KMS-11 (cell line): ENCODE measurements at regions not wholly inside any gene's neighbourhood (a gene's known extent, or its start where the extent isn't known, plus 50 kb on each side); places are given as distances from the start of the nearest gene placed in this dataset.

Experiments used
- H2AFZ ChIP-seq: fragments of 200-600 bp; sonication (generic); 2 replicates; pipeline ENCODE4 v1.6.1; 2016; ENCODE audit warnings: antibody characterized with exemption, mixed run types, low read depth
- H3K27ac ChIP-seq: fragments of 200-600 bp; sonication (generic); 2 replicates; pipeline ENCODE4 v1.6.1; 2016; ENCODE audit warnings: mild to moderate bottlenecking, mixed run types
- H3K27me3 ChIP-seq: fragments of 200-600 bp; sonication (generic); 2 replicates; pipeline ENCODE4 v1.6.1; 2017; ENCODE audit warnings: mild to moderate bottlenecking, low read depth, mixed run types, moderate library complexity; ENCODE audit not compliant: insufficient read depth
- H3K36me3 ChIP-seq: fragments of 200-600 bp; sonication (generic); 2 replicates; pipeline ENCODE4 v1.6.1; 2017; ENCODE audit warnings: mild to moderate bottlenecking, mixed run types; ENCODE audit not compliant: insufficient read depth
- H3K4me1 ChIP-seq: fragments of 200-600 bp; sonication (generic); 2 replicates; pipeline ENCODE4 v1.6.1; 2016; ENCODE audit warnings: mild to moderate bottlenecking, low read depth, mixed run types; ENCODE audit not compliant: poor library complexity, severe bottlenecking
- H3K4me2 ChIP-seq: fragments of 200-600 bp; sonication (generic); 2 replicates; pipeline ENCODE4 v1.7.0; 2016; ENCODE audit warnings: mild to moderate bottlenecking, mixed run types
- H3K4me3 ChIP-seq: fragments of 200-600 bp; sonication (generic); IDR thresholded peaks from 2 replicates; pipeline ENCODE4 v1.6.1; 2017; ENCODE audit warnings: low read depth, low read length, mixed read lengths; ENCODE audit not compliant: insufficient read depth
- H3K79me2 ChIP-seq: fragments of 200-600 bp; sonication (generic); 2 replicates; pipeline ENCODE4 v1.6.1; 2016; ENCODE audit warnings: low read depth, mixed run types; ENCODE audit not compliant: insufficient read depth
- H3K9ac ChIP-seq: fragments of 200-600 bp; sonication (generic); 2 replicates; pipeline ENCODE4 v1.6.1; 2016; ENCODE audit warnings: mild to moderate bottlenecking, mixed run types
- H4K20me1 ChIP-seq: fragments of 200-600 bp; sonication (generic); 2 replicates; pipeline ENCODE4 v1.6.1; 2016; ENCODE audit warnings: mild to moderate bottlenecking, mixed run types; ENCODE audit not compliant: insufficient read depth
- CTCF ChIP-seq: fragments of 200-600 bp; sonication (generic); conservative IDR thresholded peaks from 2 replicates; pipeline ENCODE4 v1.6.1; 2017; ENCODE audit warnings: low read depth, mild to moderate bottlenecking, antibody characterized with exemption, low read length, moderate library complexity, mixed read lengths

GRCh38 chr11:109619498-109619897 lies 197.5 kb downstream of the C11orf87 start:
- Histone ChIP-seq H3K79me2 (no peaks in the 10 kb centered on the region), H3K36me3 (no peaks in the 10 kb centered on the region), H3K27me3 (no peaks in the 10 kb centered on the region), H2AFZ (no peak overlapping the region), H4K20me1 (no peaks in the 10 kb centered on the region), H3K9ac (no peak overlapping the region), H3K27ac (no peak overlapping the region), H3K4me2 (no peak overlapping the region), H3K4me1 (no peaks in the 10 kb centered on the region), H3K4me3 (no peak overlapping the region)
- TF ChIP-seq CTCF = no peak

GRCh38 chr11:109629734-109630133 lies 207.7 kb downstream of the C11orf87 start:
- Histone ChIP-seq H3K4me1 (no peaks in the 10 kb centered on the region), H3K36me3 (no peaks in the 10 kb centered on the region), H3K27ac (no peak overlapping the region), H3K9ac (no peak overlapping the region), H3K27me3 (no peaks in the 10 kb centered on the region), H4K20me1 (no peaks in the 10 kb centered on the region), H3K4me2 (no peak overlapping the region), H3K79me2 (no peaks in the 10 kb centered on the region), H2AFZ (no peak overlapping the region), H3K4me3 (no peak overlapping the region)
- TF ChIP-seq CTCF = no peak

- Histone ChIP-seq H3K27ac (no peak overlapping the region), H3K79me2 (no peaks in the 10 kb centered on the region), H4K20me1 (no peaks in the 10 kb centered on the region), H3K4me3 (no peak overlapping the region), H2AFZ (no peak overlapping the region), H3K4me1 (no peaks in the 10 kb centered on the region), H3K4me2 (no peak overlapping the region), H3K27me3 (no peaks in the 10 kb centered on the region), H3K9ac (no peak overlapping the region), H3K36me3 (no peaks in the 10 kb centered on the region)
- TF ChIP-seq CTCF = no peak
These were observed 219.6 kb downstream of the C11orf87 start for GRCh38 chr11:109641549-109641948.

- Histone ChIP-seq H3K4me3 (no peak overlapping the region), H3K79me2 (no peaks in the 10 kb centered on the region), H2AFZ (no peak overlapping the region), H3K27ac (no peak overlapping the region), H3K4me2 (no peak overlapping the region), H3K9ac (no peak overlapping the region), H4K20me1 (no peaks in the 10 kb centered on the region), H3K36me3 (no peaks in the 10 kb centered on the region), H3K4me1 (no peaks in the 10 kb centered on the region), H3K27me3 (no peaks in the 10 kb centered on the region)
- TF ChIP-seq CTCF = no peak
These were observed 222.2 kb downstream of the C11orf87 start for GRCh38 chr11:109644152-109644551.
